CD14-positive monocyte (primary cell): ENCODE measurements at regions not wholly inside any gene's neighbourhood (a gene's known extent, or its start where the extent isn't known, plus 50 kb on each side); places are given as distances from the start of the nearest gene placed in this dataset.

Source experiments
- DNase-seq, 3 donors: peaks; one replicate each; pipeline ENCODE4 v3.0.0-alpha.2; 2011 to 2022
- H2AFZ ChIP-seq: 2 replicates; pipeline ENCODE4 v1.6.0; 2012; ENCODE audit warnings: mild to moderate bottlenecking, low read depth, low read length, inconsistent platforms; ENCODE audit not compliant: insufficient read depth, poor library complexity, severe bottlenecking
- H3K27ac ChIP-seq, 2 donors: 1 replicate in 1 of 2; 2 replicates in 1 of 2; pipeline ENCODE4 v1.5.1; 2012 to 2013; ENCODE audit warnings: low read length in 2 of 2, control low read depth in 1 of 2, inconsistent platforms in 1 of 2, low read depth in 1 of 2, mild to moderate bottlenecking in 1 of 2
- H3K27me3 ChIP-seq, 2 donors: one replicate each; pipeline versions ENCODE4 v1.6.0 to v1.6.1; 2011 to 2013; ENCODE audit warnings: low read length in 2 of 2; ENCODE audit not compliant: control insufficient read depth in 2 of 2, insufficient read depth in 2 of 2
- H3K36me3 ChIP-seq, 2 donors: replicated peaks in 1 of 2; 1 replicate in 1 of 2; 2 replicates in 1 of 2; pipeline versions ENCODE4 v1.5.1 to v1.6.1; 2012 to 2013; ENCODE audit warnings: low read length in 2 of 2, control low read depth in 1 of 2, inconsistent platforms in 1 of 2, mild to moderate bottlenecking in 1 of 2; ENCODE audit not compliant: insufficient read depth in 2 of 2, control insufficient read depth in 1 of 2
- H3K4me1 ChIP-seq, 2 donors: 1 replicate in 1 of 2; 2 replicates in 1 of 2; pipeline versions ENCODE4 v1.5.1 to v1.6.1; 2012 to 2013; ENCODE audit warnings: low read length in 2 of 2, control low read depth in 1 of 2, inconsistent platforms in 1 of 2, mild to moderate bottlenecking in 1 of 2, moderate library complexity in 1 of 2; ENCODE audit not compliant: insufficient read depth in 2 of 2, control insufficient read depth in 1 of 2
- H3K4me2 ChIP-seq: replicated peaks from 2 replicates; pipeline ENCODE3; 2012; ENCODE audit warnings: low read length, moderate library complexity, mild to moderate bottlenecking; ENCODE audit not compliant: poor library complexity, severe bottlenecking; ENCODE audit errors: extremely low read depth
- H3K4me3 ChIP-seq, 3 experiments: fragments of 200-600 bp in 1 of 3; sonication (generic) in 1 of 3; replicated peaks in 1 of 3; 1 replicate in 2 of 3; 2 replicates in 1 of 3; pipeline ENCODE4 v1.5.1; 2011 to 2013; ENCODE audit warnings: low read length in 3 of 3, mild to moderate bottlenecking in 3 of 3, control low read depth in 2 of 3, low read depth in 2 of 3, inconsistent platforms in 1 of 3, moderate library complexity in 1 of 3
- H3K79me2 ChIP-seq: 2 replicates; pipeline ENCODE4 v1.6.0; 2012; ENCODE audit warnings: mild to moderate bottlenecking, control low read depth, inconsistent platforms, low read length, moderate library complexity; ENCODE audit not compliant: insufficient read depth
- H3K9ac ChIP-seq: 2 replicates; pipeline ENCODE4 v1.6.0; 2017; ENCODE audit warnings: low read length, mild to moderate bottlenecking; ENCODE audit not compliant: insufficient read depth, poor library complexity, severe bottlenecking
- H3K9me3 ChIP-seq, 2 donors: replicated peaks in 1 of 2; 1 replicate in 1 of 2; 2 replicates in 1 of 2; pipeline versions ENCODE4 v1.5.1 to v1.6.1; 2012 to 2013; ENCODE audit warnings: low read length in 2 of 2, control low read depth in 1 of 2; ENCODE audit not compliant: control insufficient read depth in 1 of 2, insufficient read depth in 1 of 2
- H4K20me1 ChIP-seq: 2 replicates; pipeline ENCODE4 v1.6.0; 2012; ENCODE audit warnings: mild to moderate bottlenecking, low read length, control low read depth, moderate library complexity; ENCODE audit not compliant: insufficient read depth
- H3K27ac Mint-ChIP-seq, 7 donors: one replicate each; pipeline ENCODE4 v1.8.0; 2020; ENCODE audit warnings: mild to moderate bottlenecking in 7 of 7, mixed read lengths in 7 of 7, moderate library complexity in 6 of 7, inconsistent platforms in 2 of 7
- H3K27me3 Mint-ChIP-seq, 3 donors: one replicate each; pipeline ENCODE4 v1.8.0; 2021 to 2022; ENCODE audit warnings: low read depth in 3 of 3, mild to moderate bottlenecking in 3 of 3, mixed read lengths in 3 of 3, moderate library complexity in 3 of 3, inconsistent platforms in 1 of 3
- H3K36me3 Mint-ChIP-seq, 2 donors: one replicate each; pipeline ENCODE4 v1.8.0; 2020; ENCODE audit warnings: mixed read lengths in 2 of 2, inconsistent platforms in 1 of 2, mild to moderate bottlenecking in 1 of 2
- H3K4me1 Mint-ChIP-seq: one replicate; pipeline ENCODE4 v1.8.0; 2020; ENCODE audit warnings: mild to moderate bottlenecking, mixed read lengths
- H3K4me3 Mint-ChIP-seq, 2 donors: one replicate each; pipeline ENCODE4 v1.8.0; 2020; ENCODE audit warnings: mild to moderate bottlenecking in 2 of 2, mixed read lengths in 2 of 2, moderate library complexity in 1 of 2
- H3K9me3 Mint-ChIP-seq, 7 donors: one replicate each; pipeline ENCODE4 v1.8.0; 2020 to 2022; ENCODE audit warnings: mixed read lengths in 7 of 7, mild to moderate bottlenecking in 6 of 7, moderate library complexity in 6 of 7, inconsistent platforms in 2 of 7
- WGBS: methylation state at CpG from one replicate; pipeline ENCODE4 v1.1.5; 2013; ENCODE audit warnings: missing lambda C conversion rate; ENCODE audit not compliant: insufficient coverage; 5-methylcytosine and 5-hydroxymethylcytosine counted together
- intact Hi-C, 2 donors: fragments of 100-400 bp; cut with micrococcal nuclease; formaldehyde crosslinking; loops; one replicate each; pipeline versions ENCODE4 v1.15.0 to v1.15.1; 2023
- TF ChIP-seq, protein P1 (sequence below): fragments of 200-600 bp; IDR thresholded peaks from one replicate; pipeline ENCODE4 v1.8.0; 2022; ENCODE audit warnings: antibody characterized with exemption, mild to moderate bottlenecking

GRCh38 chr6:168972128-168972527 is 281.5 kb downstream of the THBS2 start:
- WGBS = 100% methylated on average over 1 of the region's 2 CpGs
- intact Hi-C loops = no loop called here
- TF ChIP-seq, protein P1, sequence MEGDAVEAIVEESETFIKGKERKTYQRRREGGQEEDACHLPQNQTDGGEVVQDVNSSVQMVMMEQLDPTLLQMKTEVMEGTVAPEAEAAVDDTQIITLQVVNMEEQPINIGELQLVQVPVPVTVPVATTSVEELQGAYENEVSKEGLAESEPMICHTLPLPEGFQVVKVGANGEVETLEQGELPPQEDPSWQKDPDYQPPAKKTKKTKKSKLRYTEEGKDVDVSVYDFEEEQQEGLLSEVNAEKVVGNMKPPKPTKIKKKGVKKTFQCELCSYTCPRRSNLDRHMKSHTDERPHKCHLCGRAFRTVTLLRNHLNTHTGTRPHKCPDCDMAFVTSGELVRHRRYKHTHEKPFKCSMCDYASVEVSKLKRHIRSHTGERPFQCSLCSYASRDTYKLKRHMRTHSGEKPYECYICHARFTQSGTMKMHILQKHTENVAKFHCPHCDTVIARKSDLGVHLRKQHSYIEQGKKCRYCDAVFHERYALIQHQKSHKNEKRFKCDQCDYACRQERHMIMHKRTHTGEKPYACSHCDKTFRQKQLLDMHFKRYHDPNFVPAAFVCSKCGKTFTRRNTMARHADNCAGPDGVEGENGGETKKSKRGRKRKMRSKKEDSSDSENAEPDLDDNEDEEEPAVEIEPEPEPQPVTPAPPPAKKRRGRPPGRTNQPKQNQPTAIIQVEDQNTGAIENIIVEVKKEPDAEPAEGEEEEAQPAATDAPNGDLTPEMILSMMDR = no peak
- Histone ChIP-seq H3K36me3 (no peaks in the 10 kb centered on the region), H2AFZ (no peak overlapping the region), H3K9ac (no peak overlapping the region), H3K9me3 (no peaks in the 10 kb centered on the region), H3K4me3 (no peak overlapping the region), H4K20me1 (no peaks in the 10 kb centered on the region), H3K27ac (no peak overlapping the region), H3K4me1 (no peaks in the 10 kb centered on the region), H3K4me2 (no peak overlapping the region), H3K27me3 (no peaks in the 10 kb centered on the region), H3K79me2 (no peaks in the 10 kb centered on the region)
- H3K27ac Mint-ChIP-seq = no peak overlapping the region
- no peaks in the 10 kb centered on the region for H3K36me3 Mint-ChIP-seq
- peaks cover 1 to 4% (median 2%) of the 10 kb centered on the region in 3 donors for H3K27me3 Mint-ChIP-seq
- H3K4me1 Mint-ChIP-seq = no peaks in the 10 kb centered on the region
- DNase-seq = no peak
- no peak overlapping the region for H3K4me3 Mint-ChIP-seq
- H3K9me3 Mint-ChIP-seq = peaks cover 0 to 5% (median 2%) of the 10 kb centered on the region in 7 donors

- no peak overlapping the region for H3K4me3 Mint-ChIP-seq
Measured at GRCh38 chr6:168971549-168971948, 282.1 kb downstream of the THBS2 start.

More at GRCh38 chr6:168971549-168971948, 282.1 kb downstream of the THBS2 start:
- intact Hi-C loops = no loop called here
- Histone ChIP-seq H3K9me3 (no peaks in the 10 kb centered on the region), H3K4me1 (no peaks in the 10 kb centered on the region), H3K27ac (no peak overlapping the region), H3K36me3 (no peaks in the 10 kb centered on the region), H4K20me1 (no peaks in the 10 kb centered on the region), H3K27me3 (no peaks in the 10 kb centered on the region), H3K4me3 (no peak overlapping the region), H2AFZ (no peak overlapping the region), H3K9ac (no peak overlapping the region), H3K79me2 (no peaks in the 10 kb centered on the region), H3K4me2 (no peak overlapping the region)
- Mint-ChIP-seq H3K4me1 (no peaks in the 10 kb centered on the region), H3K36me3 (no peaks in the 10 kb centered on the region), H3K27me3 (peaks cover 1 to 4% (median 2%) of the 10 kb centered on the region in 3 donors), H3K9me3 (peaks cover 0 to 5% (median 0%) of the 10 kb centered on the region in 7 donors), H3K27ac (no peak overlapping the region)
- DNase-seq = no peak
- TF ChIP-seq, protein P1 = no peak
- 80% methylated on average over 2 of the region's 4 CpGs for WGBS
